Colon (tissue), 2 donors: ENCODE measurements at regions not wholly inside any gene's neighbourhood (a gene's known extent, or its start where the extent isn't known, plus 50 kb on each side); places are given as distances from the start of the nearest gene placed in this dataset.

ENCODE experiments used
- FAIRE-seq: peaks from 2 replicates; lab custom pipeline; 2012; peaks lifted over from hg19 to GRCh38; lab: Jason Lieb, UNC
- donor health status: control.
- donor health status: control.

- no peak for FAIRE-seq
Observed at GRCh38 chr15:35320158-35320780, 225.7 kb downstream of the DPH6 start.

- no peak for FAIRE-seq
Observed at GRCh38 chr15:35319354-35319753, 226.6 kb downstream of the DPH6 start.

GRCh38 chr15:35317217-35317616 lies 228.7 kb downstream of the DPH6 start:
- no peak for FAIRE-seq

GRCh38 chr15:35312344-35312743 lies 227.2 kb upstream of the NANOGP8 start:
- no peak for FAIRE-seq

GRCh38 chr15:35311615-35312014 lies 226.5 kb upstream of the NANOGP8 start:
- no peak for FAIRE-seq

GRCh38 chr15:35309886-35310285 lies 224.8 kb upstream of the NANOGP8 start:
- no peak for FAIRE-seq

GRCh38 chr15:35308802-35309201 lies 223.7 kb upstream of the NANOGP8 start:
- peak; percentile 78 for FAIRE-seq

GRCh38 chr15:35307676-35308075 lies 222.6 kb upstream of the NANOGP8 start:
- no peak for FAIRE-seq

GRCh38 chr15:35307026-35307425 lies 221.9 kb upstream of the NANOGP8 start:
- no peak for FAIRE-seq

- no peak for FAIRE-seq
Observed at GRCh38 chr15:35306361-35306981, 221.4 kb upstream of the NANOGP8 start.

- FAIRE-seq: no peak
Observed at GRCh38 chr15:35305946-35306345, 220.9 kb upstream of the NANOGP8 start.

- no peak for FAIRE-seq
Observed at GRCh38 chr15:35305031-35305550, 220.0 kb upstream of the NANOGP8 start.

- no peak for FAIRE-seq
Observed at GRCh38 chr15:35304389-35304788, 219.3 kb upstream of the NANOGP8 start.

GRCh38 chr15:35302334-35302733 lies 217.2 kb upstream of the NANOGP8 start:
- FAIRE-seq: no peak

GRCh38 chr15:35301088-35301487 lies 216.0 kb upstream of the NANOGP8 start:
- FAIRE-seq: no peak

GRCh38 chr15:35299059-35299735 lies 214.1 kb upstream of the NANOGP8 start:
- no peak for FAIRE-seq

- no peak for FAIRE-seq
Observed at GRCh38 chr15:35298509-35298908, 213.4 kb upstream of the NANOGP8 start.

GRCh38 chr15:35293353-35294130 lies 208.4 kb upstream of the NANOGP8 start:
- no peak for FAIRE-seq

- no peak for FAIRE-seq
Observed at GRCh38 chr15:35290301-35290721, 205.2 kb upstream of the NANOGP8 start.

GRCh38 chr15:35289024-35289617 lies 204.0 kb upstream of the NANOGP8 start:
- FAIRE-seq: no peak

- no peak for FAIRE-seq
Observed at GRCh38 chr15:35288580-35288979, 203.5 kb upstream of the NANOGP8 start.

- no peak for FAIRE-seq
Observed at GRCh38 chr15:35286721-35287120, 201.6 kb upstream of the NANOGP8 start.
